Parathyroid adenoma (tissue), 2 donors: ENCODE measurements at regions not wholly inside any gene's neighbourhood (a gene's known extent, or its start where the extent isn't known, plus 50 kb on each side); places are given as distances from the start of the nearest gene placed in this dataset.

ENCODE experiments used
- H2AFZ ChIP-seq: fragments of 300-600 bp; sonication (generic); one replicate; pipeline ENCODE4 v1.7.0; 2017; ENCODE audit warnings: antibody characterized with exemption, mild to moderate bottlenecking
- H3K27ac ChIP-seq: fragments of 300-600 bp; sonication (generic); one replicate; pipeline ENCODE4 v1.7.0; 2017
- H3K27me3 ChIP-seq: fragments of 300-600 bp; sonication (generic); one replicate; pipeline ENCODE4 v1.7.0; 2017; ENCODE audit warnings: low read length; ENCODE audit not compliant: control insufficient read depth, insufficient read depth
- H3K36me3 ChIP-seq: fragments of 300-600 bp; sonication (generic); one replicate; pipeline ENCODE4 v1.7.0; 2017; ENCODE audit warnings: low read length; ENCODE audit not compliant: control insufficient read depth, insufficient read depth
- H3K4me1 ChIP-seq: fragments of 300-600 bp; sonication (generic); one replicate; pipeline ENCODE4 v1.7.0; 2017; ENCODE audit warnings: control low read depth
- H3K4me2 ChIP-seq: fragments of 300-600 bp; sonication (generic); one replicate; pipeline ENCODE4 v1.7.0; 2017; ENCODE audit warnings: low read length
- H3K4me3 ChIP-seq: fragments of 300-600 bp; sonication (generic); one replicate; pipeline ENCODE4 v1.7.0; 2017; ENCODE audit warnings: low read depth, low read length
- H3K79me2 ChIP-seq: fragments of 300-600 bp; sonication (generic); one replicate; pipeline ENCODE4 v1.7.0; 2017; ENCODE audit warnings: control low read depth
- H3K9ac ChIP-seq: fragments of 300-600 bp; sonication (generic); one replicate; pipeline ENCODE4 v1.7.0; 2017; ENCODE audit warnings: mild to moderate bottlenecking
- H3K9me3 ChIP-seq: fragments of 300-600 bp; sonication (generic); one replicate; pipeline ENCODE4 v1.7.0; 2017; ENCODE audit warnings: low read length; ENCODE audit not compliant: control insufficient read depth
- CTCF ChIP-seq: fragments of 300-600 bp; sonication (generic); IDR thresholded peaks from one replicate; pipeline ENCODE4 v1.7.0; 2017; ENCODE audit warnings: antibody characterized with exemption, mild to moderate bottlenecking
- donor health status: primary hyperparathyroidism.

- H2AFZ ChIP-seq: no peak overlapping the region
- TF ChIP-seq CTCF: no peak
Observed at GRCh38 chr6:169075915-169076654, 177.6 kb downstream of the THBS2 start.

DNA sequence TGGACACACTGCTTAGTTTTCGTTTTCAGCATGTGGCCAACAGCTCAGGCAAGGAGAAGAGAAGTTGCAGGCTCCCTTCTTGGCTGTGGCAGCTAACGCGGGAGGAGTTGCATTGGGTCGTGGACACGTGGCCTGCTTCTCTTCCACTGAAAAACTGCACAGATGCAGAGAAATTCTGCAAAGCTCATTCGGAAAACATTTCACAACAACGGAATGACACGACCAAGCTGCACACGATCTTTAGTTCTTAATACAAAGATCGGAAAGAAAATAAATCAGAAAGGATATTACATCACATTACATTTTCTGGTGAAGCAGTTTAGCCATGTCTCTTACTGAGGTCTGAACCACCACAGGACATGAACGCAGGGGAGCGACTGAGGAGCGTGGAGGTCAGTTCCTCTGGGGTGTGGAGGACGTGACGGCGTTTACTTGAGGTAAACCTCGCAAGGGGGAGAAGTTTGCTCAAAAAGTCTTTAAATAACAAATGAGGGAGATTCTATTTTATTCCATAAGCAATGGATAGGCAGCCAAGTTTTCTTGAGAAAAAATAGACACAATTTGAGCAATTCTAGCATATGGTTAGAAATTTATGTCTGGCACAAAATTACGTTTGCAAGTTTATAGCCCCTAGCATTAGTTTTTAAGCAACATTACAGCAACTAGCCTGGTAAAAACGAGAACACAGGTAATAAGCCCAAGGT, 178.3 kb downstream of the THBS2 start:
- H3K9me3 ChIP-seq: no peaks in the 10 kb centered on the region
- H3K36me3 ChIP-seq: no peaks in the 10 kb centered on the region
- no peak overlapping the region for H3K9ac ChIP-seq
- H3K79me2 ChIP-seq: no peaks in the 10 kb centered on the region
- H3K27me3 ChIP-seq: no peaks in the 10 kb centered on the region
- no peaks in the 10 kb centered on the region for H3K4me1 ChIP-seq
- H3K4me3 ChIP-seq: no peak overlapping the region
- no peak overlapping the region for H3K4me2 ChIP-seq
- H2AFZ ChIP-seq: no peak overlapping the region
- TF ChIP-seq CTCF: no peak
- H3K27ac ChIP-seq: no peak overlapping the region

More at GRCh38 chr6:169075915-169076654, 177.6 kb downstream of the THBS2 start:
- H3K4me1 ChIP-seq: no peaks in the 10 kb centered on the region
- no peaks in the 10 kb centered on the region for H3K27me3 ChIP-seq
- no peaks in the 10 kb centered on the region for H3K79me2 ChIP-seq
- no peak overlapping the region for H3K4me3 ChIP-seq
- no peak overlapping the region for H3K27ac ChIP-seq
- H3K36me3 ChIP-seq: no peaks in the 10 kb centered on the region
- no peaks in the 10 kb centered on the region for H3K9me3 ChIP-seq
- no peak overlapping the region for H3K9ac ChIP-seq
- no peak overlapping the region for H3K4me2 ChIP-seq

DNA sequence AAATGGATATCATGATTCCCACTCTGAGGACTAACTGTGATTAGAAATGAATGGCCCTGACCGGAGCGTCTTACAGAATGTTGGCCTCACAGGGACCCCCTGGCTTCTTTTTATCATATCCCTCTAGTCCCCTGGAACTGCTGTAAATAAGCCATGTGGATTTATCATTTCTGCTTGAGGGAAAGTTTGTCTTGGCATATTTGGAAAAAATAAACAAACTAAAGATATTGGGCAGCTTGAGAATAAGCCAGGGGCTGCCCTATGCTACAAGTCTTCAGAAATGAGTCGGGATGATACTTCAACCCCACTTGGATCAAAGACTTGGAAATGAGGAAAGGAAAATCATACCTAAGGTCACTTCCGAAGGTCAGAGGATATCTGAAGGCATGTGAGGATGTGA, 179.1 kb downstream of the THBS2 start:
- Histone ChIP-seq H2AFZ (no peak overlapping the region), H3K4me1 (no peaks in the 10 kb centered on the region), H3K36me3 (no peaks in the 10 kb centered on the region), H3K79me2 (no peaks in the 10 kb centered on the region), H3K27me3 (no peaks in the 10 kb centered on the region), H3K27ac (no peak overlapping the region), H3K4me2 (no peak overlapping the region), H3K9ac (no peak overlapping the region), H3K4me3 (no peak overlapping the region), H3K9me3 (no peaks in the 10 kb centered on the region)
- TF ChIP-seq CTCF: no peak

DNA sequence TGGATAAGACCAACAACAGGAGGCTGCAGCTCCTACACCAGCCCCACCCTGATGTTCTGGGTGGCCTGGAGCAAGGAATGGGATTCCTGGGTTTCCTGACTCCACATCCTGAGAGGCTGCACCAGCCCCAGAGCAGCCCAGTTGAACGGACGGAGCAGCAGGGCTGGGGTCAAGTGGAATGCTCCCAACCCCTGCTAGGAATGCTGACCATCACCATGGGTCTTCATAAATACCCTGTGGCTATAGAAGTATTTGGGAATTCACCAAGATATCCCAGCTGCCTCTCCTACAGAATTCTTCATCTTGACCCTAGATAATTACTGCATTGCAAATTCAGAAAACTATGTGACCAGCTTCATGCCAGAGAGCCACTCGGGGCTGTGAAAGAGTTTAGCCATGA, 180.3 kb downstream of the THBS2 start:
- no peak overlapping the region for H3K9ac ChIP-seq
- H3K79me2 ChIP-seq: no peaks in the 10 kb centered on the region
- H3K4me3 ChIP-seq: no peak overlapping the region
- H3K9me3 ChIP-seq: no peaks in the 10 kb centered on the region
- H2AFZ ChIP-seq: no peak overlapping the region
- H3K4me2 ChIP-seq: no peak overlapping the region
- H3K36me3 ChIP-seq: no peaks in the 10 kb centered on the region
- no peak overlapping the region for H3K27ac ChIP-seq
- H3K4me1 ChIP-seq: no peaks in the 10 kb centered on the region
- no peak for TF ChIP-seq CTCF
- H3K27me3 ChIP-seq: no peaks in the 10 kb centered on the region
